Osteoblast (primary cell): ENCODE measurements at regions not wholly inside any gene's neighbourhood (a gene's known extent, or its start where the extent isn't known, plus 50 kb on each side); places are given as distances from the start of the nearest gene placed in this dataset.

Experiments used
- DNase-seq: peaks from one replicate; pipeline ENCODE4 v3.0.0; 2011; ENCODE audit warnings: low spot score, mixed read lengths; ENCODE audit not compliant: insufficient read length; ENCODE audit errors: missing footprints
- H2AFZ ChIP-seq: 2 replicates; pipeline ENCODE4 v1.6.0; 2011; ENCODE audit warnings: mild to moderate bottlenecking, low read length
- H3K27ac ChIP-seq: 2 replicates; pipeline ENCODE4 v1.5.1; 2011; ENCODE audit warnings: mild to moderate bottlenecking, low read depth, low read length, moderate library complexity
- H3K27me3 ChIP-seq: 2 replicates; pipeline ENCODE4 v1.6.0; 2012; ENCODE audit warnings: mild to moderate bottlenecking, control low read depth, inconsistent platforms, low read length, moderate library complexity; ENCODE audit not compliant: insufficient read depth
- H3K36me3 ChIP-seq: 2 replicates; pipeline ENCODE4 v1.5.1; 2011; ENCODE audit warnings: mild to moderate bottlenecking, low read length, control low read depth, moderate library complexity; ENCODE audit not compliant: insufficient read depth
- H3K4me1 ChIP-seq: 2 replicates; pipeline ENCODE4 v1.5.1; 2011; ENCODE audit warnings: mild to moderate bottlenecking, low read length, control low read depth, moderate library complexity; ENCODE audit not compliant: insufficient read depth
- H3K4me2 ChIP-seq: 2 replicates; pipeline ENCODE4 v1.6.0; 2011; ENCODE audit warnings: mild to moderate bottlenecking, low read length; ENCODE audit not compliant: insufficient read depth
- H3K4me3 ChIP-seq: fragments of 200-600 bp; sonication (generic); 3 replicates; pipeline ENCODE4 v1.5.1; 2012; ENCODE audit warnings: mild to moderate bottlenecking, low read length, inconsistent platforms; ENCODE audit not compliant: insufficient read depth
- H3K79me2 ChIP-seq: 2 replicates; pipeline ENCODE4 v1.6.0; 2012; ENCODE audit warnings: mild to moderate bottlenecking, low read length, control low read depth, inconsistent platforms; ENCODE audit not compliant: insufficient read depth
- H3K9me3 ChIP-seq: 2 replicates; pipeline ENCODE4 v1.5.1; 2011; ENCODE audit warnings: low read depth, low read length, control low read depth
- H4K20me1 ChIP-seq: 2 replicates; pipeline ENCODE4 v1.6.0; 2012; ENCODE audit warnings: mild to moderate bottlenecking, low read length, control low read depth; ENCODE audit not compliant: insufficient read depth
- TF ChIP-seq, protein P1 (sequence below): IDR thresholded peaks from 2 replicates; pipeline ENCODE4 v1.5.1; 2011; ENCODE audit warnings: mild to moderate bottlenecking, low read depth, low read length, moderate library complexity; ENCODE audit errors: extremely low read depth

DNA sequence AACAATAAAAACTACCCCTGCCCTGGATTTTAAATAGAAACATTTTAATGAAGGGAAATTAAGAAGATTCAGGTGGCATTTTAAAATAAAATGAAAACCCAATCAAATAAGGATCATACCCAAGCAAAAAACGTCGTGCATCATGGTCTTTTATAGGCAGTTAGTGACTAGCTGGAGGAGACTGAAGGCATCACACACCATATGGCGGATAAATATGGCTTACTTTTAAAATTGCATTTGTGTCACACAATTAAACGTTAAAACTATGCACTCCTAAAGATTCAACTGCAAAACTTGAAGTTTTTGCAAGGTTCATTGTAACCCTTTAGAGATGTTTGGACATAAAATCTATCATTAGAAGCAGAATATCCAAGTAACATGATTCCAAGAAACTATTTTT lies 200.1 kb upstream of the NRG3 start:
- Histone ChIP-seq H3K4me1 (no peaks in the 10 kb centered on the region), H3K9me3 (no peaks in the 10 kb centered on the region), H3K27ac (no peak overlapping the region), H2AFZ (no peak overlapping the region), H3K4me3 (no peak overlapping the region), H3K79me2 (no peaks in the 10 kb centered on the region), H3K27me3 (no peaks in the 10 kb centered on the region), H3K36me3 (no peaks in the 10 kb centered on the region), H4K20me1 (no peaks in the 10 kb centered on the region), H3K4me2 (no peak overlapping the region)
- no peak for DNase-seq
- TF ChIP-seq, protein P1, sequence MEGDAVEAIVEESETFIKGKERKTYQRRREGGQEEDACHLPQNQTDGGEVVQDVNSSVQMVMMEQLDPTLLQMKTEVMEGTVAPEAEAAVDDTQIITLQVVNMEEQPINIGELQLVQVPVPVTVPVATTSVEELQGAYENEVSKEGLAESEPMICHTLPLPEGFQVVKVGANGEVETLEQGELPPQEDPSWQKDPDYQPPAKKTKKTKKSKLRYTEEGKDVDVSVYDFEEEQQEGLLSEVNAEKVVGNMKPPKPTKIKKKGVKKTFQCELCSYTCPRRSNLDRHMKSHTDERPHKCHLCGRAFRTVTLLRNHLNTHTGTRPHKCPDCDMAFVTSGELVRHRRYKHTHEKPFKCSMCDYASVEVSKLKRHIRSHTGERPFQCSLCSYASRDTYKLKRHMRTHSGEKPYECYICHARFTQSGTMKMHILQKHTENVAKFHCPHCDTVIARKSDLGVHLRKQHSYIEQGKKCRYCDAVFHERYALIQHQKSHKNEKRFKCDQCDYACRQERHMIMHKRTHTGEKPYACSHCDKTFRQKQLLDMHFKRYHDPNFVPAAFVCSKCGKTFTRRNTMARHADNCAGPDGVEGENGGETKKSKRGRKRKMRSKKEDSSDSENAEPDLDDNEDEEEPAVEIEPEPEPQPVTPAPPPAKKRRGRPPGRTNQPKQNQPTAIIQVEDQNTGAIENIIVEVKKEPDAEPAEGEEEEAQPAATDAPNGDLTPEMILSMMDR = no peak

DNA sequence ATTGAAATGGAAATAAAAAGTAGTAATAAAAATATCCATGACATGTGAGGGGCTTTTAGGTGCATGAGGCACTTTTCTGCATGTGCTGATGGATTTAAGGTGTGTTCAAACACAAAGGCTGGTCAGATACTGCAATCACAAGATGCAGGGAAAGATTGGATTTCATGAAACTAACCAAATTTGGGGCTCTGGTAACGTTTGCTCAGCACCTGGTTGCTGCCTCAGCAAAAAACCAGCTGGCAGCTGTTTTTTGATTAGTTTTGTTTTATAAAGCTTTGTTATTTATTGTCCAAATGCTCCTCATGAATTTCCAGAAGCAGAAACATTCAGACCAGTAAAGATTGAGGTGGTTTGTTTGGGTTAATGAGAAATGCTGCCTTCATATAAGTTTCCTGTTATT lies 195.7 kb upstream of the NRG3 start:
- H3K4me2 ChIP-seq = no peak overlapping the region
- H3K4me3 ChIP-seq = no peak overlapping the region
- no peak overlapping the region for H3K27ac ChIP-seq
- DNase-seq = no peak
- no peaks in the 10 kb centered on the region for H3K4me1 ChIP-seq
- H4K20me1 ChIP-seq = no peaks in the 10 kb centered on the region
- no peaks in the 10 kb centered on the region for H3K27me3 ChIP-seq
- no peaks in the 10 kb centered on the region for H3K36me3 ChIP-seq
- no peaks in the 10 kb centered on the region for H3K79me2 ChIP-seq
- H3K9me3 ChIP-seq = peaks cover 2% of the 10 kb centered on the region
- TF ChIP-seq, protein P1 = no peak
- H2AFZ ChIP-seq = no peak overlapping the region

DNA sequence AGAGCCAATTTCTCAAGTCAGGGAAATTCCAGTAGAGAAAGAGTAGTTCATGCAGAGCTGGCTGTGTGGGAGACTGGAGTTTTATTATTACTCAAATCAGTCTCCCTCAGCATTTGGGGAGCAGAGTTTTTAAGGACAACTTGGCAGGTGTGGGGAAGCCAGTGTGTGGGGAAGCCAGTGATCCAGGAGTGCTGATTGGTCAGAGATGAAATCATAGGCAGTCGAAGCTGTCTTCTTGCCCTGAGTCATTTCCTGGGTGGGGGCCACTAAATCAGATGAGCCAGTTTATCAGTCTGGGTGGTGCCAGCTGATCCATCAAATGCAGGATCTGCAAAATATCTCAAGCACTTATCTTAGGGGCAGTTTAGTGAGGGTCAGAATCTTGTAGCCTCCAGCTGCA lies 194.6 kb upstream of the NRG3 start:
- TF ChIP-seq, protein P1 = no peak
- H3K79me2 ChIP-seq = no peaks in the 10 kb centered on the region

DNA sequence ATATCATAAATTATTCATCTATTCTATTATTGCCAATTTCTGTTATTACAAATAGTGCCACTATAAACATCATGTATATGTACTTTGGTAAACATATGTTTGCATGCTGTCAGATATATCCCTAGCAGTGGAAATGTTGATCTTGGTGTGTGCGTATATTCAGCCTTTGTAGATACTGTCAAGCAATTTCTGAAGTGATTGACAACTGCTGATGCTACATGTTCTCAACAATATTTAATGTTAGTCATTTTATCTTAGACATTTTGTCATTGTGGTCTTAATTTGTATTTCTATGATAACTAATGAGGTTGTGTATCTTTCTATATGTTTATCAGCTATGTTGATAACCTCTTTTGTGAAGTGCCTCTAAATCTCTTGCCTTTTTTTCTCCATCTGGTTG lies 186.5 kb upstream of the NRG3 start:
- Histone ChIP-seq H3K4me1 (no peaks in the 10 kb centered on the region), H3K27me3 (no peaks in the 10 kb centered on the region), H3K9me3 (no peaks in the 10 kb centered on the region), H4K20me1 (no peaks in the 10 kb centered on the region), H2AFZ (no peak overlapping the region), H3K27ac (no peak overlapping the region), H3K4me2 (no peak overlapping the region), H3K4me3 (no peak overlapping the region), H3K79me2 (no peaks in the 10 kb centered on the region), H3K36me3 (no peaks in the 10 kb centered on the region)
- DNase-seq = no peak
- TF ChIP-seq, protein P1 = no peak

More for the DNA sequence above, 194.6 kb upstream of the NRG3 start:
- no peak overlapping the region for H3K27ac ChIP-seq
- no peak overlapping the region for H2AFZ ChIP-seq
- no peaks in the 10 kb centered on the region for H4K20me1 ChIP-seq
- no peaks in the 10 kb centered on the region for H3K36me3 ChIP-seq
- no peak for DNase-seq
- H3K4me1 ChIP-seq = no peaks in the 10 kb centered on the region
- H3K4me3 ChIP-seq = no peak overlapping the region
- peaks cover 2% of the 10 kb centered on the region for H3K9me3 ChIP-seq
- H3K27me3 ChIP-seq = no peaks in the 10 kb centered on the region
- no peak overlapping the region for H3K4me2 ChIP-seq
